Mesendoderm (in vitro differentiated cells): ENCODE measurements at regions not wholly inside any gene's neighbourhood (a gene's known extent, or its start where the extent isn't known, plus 50 kb on each side); places are given as distances from the start of the nearest gene placed in this dataset.

Experiments used
- DNase-seq: peaks from one replicate; pipeline ENCODE4 v3.0.0; 2013
- H2AK5ac ChIP-seq: 2 replicates; pipeline ENCODE4 v1.6.1; 2013; ENCODE audit warnings: low read length, inconsistent platforms
- H2BK120ac ChIP-seq: 2 replicates; pipeline ENCODE4 v1.6.1; 2013; ENCODE audit warnings: low read depth, mild to moderate bottlenecking, low read length, moderate library complexity, mixed read lengths
- H2BK15ac ChIP-seq: replicated peaks from 2 replicates; pipeline ENCODE4 v1.6.1; 2013; ENCODE audit warnings: low read depth, mild to moderate bottlenecking, moderate library complexity
- H2BK5ac ChIP-seq: 2 replicates; pipeline ENCODE4 v1.6.1; 2013; ENCODE audit warnings: low read length, inconsistent platforms
- H3K18ac ChIP-seq: 2 replicates; pipeline ENCODE4 v1.6.1; 2013; ENCODE audit warnings: mild to moderate bottlenecking, low read length, mixed read lengths
- H3K23ac ChIP-seq: one replicate; pipeline ENCODE4 v1.6.1; 2013; ENCODE audit warnings: low read length
- H3K27ac ChIP-seq: 2 replicates; pipeline ENCODE4 v1.5.1; 2013; ENCODE audit warnings: low read depth, mild to moderate bottlenecking, inconsistent platforms, low read length, moderate library complexity
- H3K27me3 ChIP-seq: 2 replicates; pipeline ENCODE4 v1.6.1; 2013; ENCODE audit warnings: low read length, control low read depth, mild to moderate bottlenecking, inconsistent platforms; ENCODE audit not compliant: insufficient read depth, poor library complexity
- H3K36me3 ChIP-seq: 2 replicates; pipeline ENCODE4 v1.6.1; 2013; ENCODE audit warnings: low read length, inconsistent platforms; ENCODE audit not compliant: control insufficient read depth, insufficient read depth
- H3K4ac ChIP-seq: one replicate; pipeline ENCODE4 v1.6.1; 2013; ENCODE audit warnings: low read depth, mild to moderate bottlenecking, low read length, moderate library complexity
- H3K4me1 ChIP-seq: 2 replicates; pipeline ENCODE4 v1.6.1; 2013; ENCODE audit warnings: low read depth, low read length, inconsistent platforms; ENCODE audit not compliant: control insufficient read depth
- H3K4me2 ChIP-seq: 2 replicates; pipeline ENCODE4 v1.6.1; 2013; ENCODE audit warnings: low read length
- H3K4me3 ChIP-seq: 2 replicates; pipeline ENCODE4 v1.5.1; 2013; ENCODE audit warnings: mild to moderate bottlenecking, low read length
- H3K56ac ChIP-seq: one replicate; pipeline ENCODE4 v1.6.1; 2013; ENCODE audit warnings: low read length
- H3K79me1 ChIP-seq: 2 replicates; pipeline ENCODE4 v1.6.1; 2013; ENCODE audit warnings: low read length, inconsistent platforms
- H3K79me2 ChIP-seq: 2 replicates; pipeline ENCODE4 v1.6.1; 2013; ENCODE audit warnings: mild to moderate bottlenecking, low read length; ENCODE audit not compliant: control insufficient read depth, insufficient read depth
- H3K9ac ChIP-seq: 2 replicates; pipeline ENCODE4 v1.6.1; 2013; ENCODE audit warnings: low read length, inconsistent platforms
- H4K5ac ChIP-seq: one replicate; pipeline ENCODE4 v1.6.1; 2013; ENCODE audit warnings: low read length
- H4K8ac ChIP-seq: one replicate; pipeline ENCODE4 v1.6.1; 2013; ENCODE audit warnings: low read depth, mild to moderate bottlenecking, control low read depth, low read length, moderate library complexity
- WGBS: extraction: QIAGEN DNeasy Blood & Tissue Kit; methylation state at CpG from one replicate; pipeline ENCODE4 v1.1.7; 2013; ENCODE audit warnings: low lambda C conversion rate, missing lambda C conversion rate; ENCODE audit not compliant: insufficient coverage; ENCODE audit errors: extremely low coverage; 5-methylcytosine and 5-hydroxymethylcytosine counted together

DNA sequence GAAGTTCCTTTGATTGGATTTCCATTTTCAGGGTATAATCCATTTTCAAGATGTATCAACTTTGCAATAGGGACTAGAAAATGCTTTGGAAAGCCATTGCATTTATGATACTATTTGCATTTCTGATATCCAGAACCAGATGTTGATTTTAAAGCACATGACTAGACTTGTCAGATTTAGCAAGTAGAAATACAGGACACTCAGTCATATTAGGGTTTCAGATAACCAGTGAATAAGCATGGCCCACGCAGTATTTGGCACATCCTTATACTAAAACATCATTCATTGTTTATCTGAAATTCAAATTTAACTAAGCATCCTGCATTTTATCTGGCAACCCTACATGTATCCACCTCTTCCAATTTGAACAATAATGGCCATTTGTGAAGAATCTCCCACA, 113.3 kb upstream of the DPT start:
- Histone ChIP-seq H3K4me1 (no peaks in the 10 kb centered on the region), H3K27ac (no peak overlapping the region), H3K9ac (no peak overlapping the region), H3K4me2 (no peak overlapping the region), H2AK5ac (no peak overlapping the region), H3K4me3 (no peak overlapping the region), H3K56ac (no peak overlapping the region), H4K8ac (no peak overlapping the region), H3K27me3 (no peaks in the 10 kb centered on the region), H4K5ac (no peak overlapping the region), H3K23ac (no peak overlapping the region), H2BK15ac (no peak overlapping the region), H3K18ac (no peak overlapping the region), H2BK5ac (no peak overlapping the region), H3K79me1 (no peaks in the 10 kb centered on the region), H3K36me3 (no peaks in the 10 kb centered on the region), H3K79me2 (no peaks in the 10 kb centered on the region), H2BK120ac (no peak overlapping the region), H3K4ac (no peak overlapping the region)
- no peak for DNase-seq
- no CpG with 5 or more reads among the region's 1 CpG for WGBS

DNA sequence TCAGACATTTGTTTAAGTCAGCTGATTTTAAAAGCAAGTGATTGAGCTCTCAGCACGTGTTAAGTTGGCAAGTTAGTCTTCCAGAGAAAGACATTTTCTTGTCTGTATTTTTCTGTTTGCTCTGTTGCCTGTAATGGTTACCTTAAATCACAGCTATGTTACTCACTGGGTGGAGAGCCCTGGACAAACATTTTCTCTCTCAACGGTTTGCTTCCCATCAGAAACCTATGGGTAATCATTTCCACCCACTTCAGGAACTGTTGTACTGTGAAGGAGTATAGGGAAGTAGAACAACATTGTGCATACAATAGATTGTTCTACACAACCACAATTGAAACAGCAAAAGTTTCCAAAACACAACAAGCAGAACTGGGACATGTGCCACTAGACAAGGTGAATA, 113.9 kb upstream of the DPT start:
- WGBS, result no CpG with 5 or more reads among the region's 2 CpGs
- Histone ChIP-seq H3K4me3 (no peak overlapping the region), H3K4me1 (no peaks in the 10 kb centered on the region)

DNA sequence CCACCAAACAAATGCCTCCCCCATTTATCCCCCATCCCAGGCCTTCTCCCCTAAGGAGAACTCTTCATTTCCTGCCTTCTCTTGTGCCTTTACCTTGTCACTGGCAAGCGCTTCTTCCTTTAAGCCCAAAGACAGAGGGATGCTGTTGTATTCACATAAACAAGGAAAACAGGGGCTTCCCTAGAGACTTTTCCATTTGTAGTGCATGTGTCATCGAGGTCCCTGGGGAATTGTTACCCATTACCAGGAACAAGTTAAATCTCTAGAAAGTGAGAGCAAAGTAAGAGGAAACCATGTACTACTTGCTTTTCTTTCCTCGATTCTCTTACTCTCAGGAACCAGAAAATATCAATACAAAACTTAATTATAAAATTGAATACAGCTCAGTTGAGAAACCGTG, 114.4 kb upstream of the DPT start:
- Histone ChIP-seq H3K4me3 (no peak overlapping the region), H3K4ac (no peak overlapping the region), H3K9ac (no peak overlapping the region), H3K23ac (no peak overlapping the region), H2AK5ac (no peak overlapping the region), H3K56ac (no peak overlapping the region), H3K79me2 (no peaks in the 10 kb centered on the region), H2BK5ac (no peak overlapping the region), H3K4me1 (no peaks in the 10 kb centered on the region), H3K27me3 (no peaks in the 10 kb centered on the region), H3K79me1 (no peaks in the 10 kb centered on the region), H3K27ac (no peak overlapping the region), H4K8ac (no peak overlapping the region), H2BK15ac (no peak overlapping the region), H3K18ac (no peak overlapping the region), H2BK120ac (no peak overlapping the region), H3K36me3 (no peaks in the 10 kb centered on the region), H3K4me2 (no peak overlapping the region), H4K5ac (no peak overlapping the region)
- WGBS, result no CpG with 5 or more reads among the region's 4 CpGs
- peak; percentile 10 for DNase-seq

More for the DNA sequence above, 113.9 kb upstream of the DPT start:
- H3K27me3 ChIP-seq, result no peaks in the 10 kb centered on the region
- H4K8ac ChIP-seq, result no peak overlapping the region
- DNase-seq, result no peak
- no peak overlapping the region for H3K9ac ChIP-seq
- H2BK120ac ChIP-seq, result no peak overlapping the region
- no peaks in the 10 kb centered on the region for H3K36me3 ChIP-seq
- no peak overlapping the region for H3K18ac ChIP-seq
- no peak overlapping the region for H3K4me2 ChIP-seq
- no peak overlapping the region for H2BK15ac ChIP-seq
- H2BK5ac ChIP-seq, result no peak overlapping the region
- no peak overlapping the region for H3K27ac ChIP-seq
- H3K79me2 ChIP-seq, result no peaks in the 10 kb centered on the region
- H3K79me1 ChIP-seq, result no peaks in the 10 kb centered on the region
- no peak overlapping the region for H2AK5ac ChIP-seq
- H4K5ac ChIP-seq, result no peak overlapping the region
- no peak overlapping the region for H3K23ac ChIP-seq
- no peak overlapping the region for H3K56ac ChIP-seq
- no peak overlapping the region for H3K4ac ChIP-seq

DNA sequence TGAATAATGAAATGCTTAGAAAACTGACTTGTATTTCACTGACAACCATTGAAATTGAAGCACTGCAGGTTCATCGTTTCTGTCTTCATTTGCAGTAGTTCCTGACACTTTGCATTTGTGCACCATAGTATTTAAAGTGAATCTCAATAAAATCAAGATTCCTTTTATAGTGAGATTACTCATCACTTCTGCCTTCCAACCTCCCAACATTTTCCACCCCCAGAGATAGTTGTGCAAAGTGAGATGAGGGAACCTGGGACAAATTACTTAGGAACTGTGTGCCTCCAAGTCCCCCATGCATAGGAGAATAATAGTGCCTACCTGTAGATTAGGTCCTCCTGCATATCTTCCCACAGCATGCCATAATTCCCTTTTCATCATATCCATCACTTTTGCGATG, 114.9 kb upstream of the DPT start:
- Histone ChIP-seq H3K27me3 (no peaks in the 10 kb centered on the region), H3K4me2 (no peak overlapping the region), H3K56ac (no peak overlapping the region), H3K4me3 (no peak overlapping the region), H3K79me1 (no peaks in the 10 kb centered on the region), H3K18ac (no peak overlapping the region), H2BK5ac (no peak overlapping the region), H2BK120ac (no peak overlapping the region), H3K36me3 (no peaks in the 10 kb centered on the region), H3K23ac (no peak overlapping the region), H3K4ac (no peak overlapping the region), H3K4me1 (no peaks in the 10 kb centered on the region), H3K79me2 (no peaks in the 10 kb centered on the region), H4K5ac (no peak overlapping the region), H3K27ac (no peak overlapping the region), H2AK5ac (no peak overlapping the region), H3K9ac (no peak overlapping the region), H2BK15ac (no peak overlapping the region), H4K8ac (no peak overlapping the region)
- WGBS, result no CpG with 5 or more reads among the region's 2 CpGs
- DNase-seq, result no peak

DNA sequence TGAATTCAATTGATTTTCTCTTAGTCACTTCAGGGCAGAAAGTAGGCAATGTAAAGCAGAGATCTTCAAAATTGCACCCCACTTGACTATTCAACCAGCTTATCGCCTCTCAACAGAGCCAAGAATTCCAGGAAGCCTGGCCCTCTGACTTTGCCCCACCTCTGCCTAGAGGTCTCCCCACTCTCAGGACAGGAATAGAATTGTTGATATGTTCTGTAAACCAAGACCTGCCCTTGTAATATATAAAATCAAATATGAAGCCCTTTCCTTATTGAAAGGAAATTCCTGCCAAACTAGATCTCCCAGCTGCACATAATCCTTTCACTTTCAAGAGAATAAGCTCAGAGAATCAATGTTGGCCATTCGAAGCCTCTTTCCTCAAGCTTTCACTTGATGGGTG, 116.1 kb upstream of the DPT start:
- Histone ChIP-seq H2AK5ac (no peak overlapping the region), H3K4ac (no peak overlapping the region), H3K27ac (no peak overlapping the region), H3K79me1 (no peaks in the 10 kb centered on the region), H3K79me2 (no peaks in the 10 kb centered on the region), H3K27me3 (no peaks in the 10 kb centered on the region), H3K4me2 (no peak overlapping the region), H4K8ac (no peak overlapping the region), H3K4me1 (no peaks in the 10 kb centered on the region), H2BK5ac (no peak overlapping the region), H3K18ac (no peak overlapping the region), H2BK120ac (no peak overlapping the region), H3K4me3 (no peak overlapping the region), H3K36me3 (no peaks in the 10 kb centered on the region), H3K23ac (no peak overlapping the region), H3K9ac (no peak overlapping the region), H3K56ac (no peak overlapping the region), H2BK15ac (no peak overlapping the region), H4K5ac (no peak overlapping the region)
- WGBS, result no CpG with 5 or more reads among the region's 2 CpGs
- no peak for DNase-seq

DNA sequence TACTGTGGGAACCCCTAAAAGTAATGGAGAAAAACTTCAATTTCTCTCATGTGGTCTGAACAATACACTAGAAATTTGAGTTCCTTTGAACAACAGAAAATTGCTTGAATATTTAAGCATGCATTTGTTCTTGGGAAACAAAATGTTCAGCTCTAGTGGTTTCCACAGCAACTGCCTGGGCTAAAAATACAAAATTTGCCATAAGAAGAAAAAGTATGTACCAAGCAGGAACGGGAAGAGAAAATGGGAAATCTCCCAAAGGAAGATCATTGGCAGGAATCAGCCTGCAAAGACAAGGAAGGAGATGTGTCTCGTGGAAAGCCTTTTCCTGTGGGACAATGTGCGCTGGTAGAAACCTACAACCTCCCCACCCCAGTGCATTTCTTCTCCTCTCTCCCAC, 119.0 kb upstream of the DPT start:
- H3K56ac ChIP-seq, result no peak overlapping the region
- no peak for DNase-seq
- no peak overlapping the region for H2BK5ac ChIP-seq
- no peaks in the 10 kb centered on the region for H3K79me2 ChIP-seq
- H3K4ac ChIP-seq, result no peak overlapping the region
- no peak overlapping the region for H2BK120ac ChIP-seq
- no peak overlapping the region for H3K9ac ChIP-seq
- no peak overlapping the region for H3K4me2 ChIP-seq
- no peak overlapping the region for H3K27ac ChIP-seq
- WGBS, result no CpG with 5 or more reads among the region's 3 CpGs
- H4K8ac ChIP-seq, result no peak overlapping the region
- H3K18ac ChIP-seq, result no peak overlapping the region
- no peaks in the 10 kb centered on the region for H3K27me3 ChIP-seq
- no peaks in the 10 kb centered on the region for H3K79me1 ChIP-seq
- H4K5ac ChIP-seq, result no peak overlapping the region
- no peak overlapping the region for H2BK15ac ChIP-seq
- H3K36me3 ChIP-seq, result no peaks in the 10 kb centered on the region
- H3K4me1 ChIP-seq, result no peaks in the 10 kb centered on the region
- no peak overlapping the region for H3K4me3 ChIP-seq
- no peak overlapping the region for H3K23ac ChIP-seq
- no peak overlapping the region for H2AK5ac ChIP-seq
